ENCODE measurements at regions not wholly inside any gene's neighbourhood (a gene's known extent, or its start where the extent isn't known, plus 50 kb on each side); places are given as distances from the start of the nearest gene placed in this dataset.

- Histone ChIP-seq H3K9me2 (replicated peaks; ENCODE audit: low read depth, low read length) (no peaks in the 10 kb centered on the region), H3K27me3 (ENCODE audit: insufficient read depth, low read length, poor library complexity, severe bottlenecking) (no peaks in the 10 kb centered on the region), H3K36me3 (ENCODE audit: insufficient read depth, low read length) (no peaks in the 10 kb centered on the region), H3F3A (ENCODE audit: low read depth) (no peaks in the 10 kb centered on the region), H3K4me1 (ENCODE audit: insufficient read depth, low read length, poor library complexity, severe bottlenecking) (no peaks in the 10 kb centered on the region), H4K20me1 (ENCODE audit: insufficient read depth, low read length, poor library complexity, severe bottlenecking) (no peaks in the 10 kb centered on the region), H3K9me3 (ENCODE audit: insufficient read depth, low read depth, low read length) (no peaks in the 10 kb centered on the region), H3K9ac (ENCODE audit: low read depth, low read length, poor library complexity, severe bottlenecking) (no peak overlapping the region), H3K4me3 (ENCODE audit: low read length, poor library complexity, severe bottlenecking) (no peak overlapping the region), H2AFZ (ENCODE audit: low read length) (no peak overlapping the region), H3K4me2 (ENCODE audit: low read depth, low read length, poor library complexity, severe bottlenecking) (no peak overlapping the region), H3K79me2 (ENCODE audit: insufficient read depth, low read length) (no peaks in the 10 kb centered on the region)
- TF ChIP-seq EZH2phosphoT487 (IDR thresholded peaks at IDR 0.05; ENCODE audit: borderline replicate concordance), result no peak
- TF ChIP-seq, protein P1, sequence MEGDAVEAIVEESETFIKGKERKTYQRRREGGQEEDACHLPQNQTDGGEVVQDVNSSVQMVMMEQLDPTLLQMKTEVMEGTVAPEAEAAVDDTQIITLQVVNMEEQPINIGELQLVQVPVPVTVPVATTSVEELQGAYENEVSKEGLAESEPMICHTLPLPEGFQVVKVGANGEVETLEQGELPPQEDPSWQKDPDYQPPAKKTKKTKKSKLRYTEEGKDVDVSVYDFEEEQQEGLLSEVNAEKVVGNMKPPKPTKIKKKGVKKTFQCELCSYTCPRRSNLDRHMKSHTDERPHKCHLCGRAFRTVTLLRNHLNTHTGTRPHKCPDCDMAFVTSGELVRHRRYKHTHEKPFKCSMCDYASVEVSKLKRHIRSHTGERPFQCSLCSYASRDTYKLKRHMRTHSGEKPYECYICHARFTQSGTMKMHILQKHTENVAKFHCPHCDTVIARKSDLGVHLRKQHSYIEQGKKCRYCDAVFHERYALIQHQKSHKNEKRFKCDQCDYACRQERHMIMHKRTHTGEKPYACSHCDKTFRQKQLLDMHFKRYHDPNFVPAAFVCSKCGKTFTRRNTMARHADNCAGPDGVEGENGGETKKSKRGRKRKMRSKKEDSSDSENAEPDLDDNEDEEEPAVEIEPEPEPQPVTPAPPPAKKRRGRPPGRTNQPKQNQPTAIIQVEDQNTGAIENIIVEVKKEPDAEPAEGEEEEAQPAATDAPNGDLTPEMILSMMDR (conservative IDR thresholded peaks at IDR 0.05; ENCODE audit: low read length), result no peak
These were observed 69.8 kb downstream of the MAP1LC3B2 start for GRCh38 chr12:116628989-116629388.

DNA sequence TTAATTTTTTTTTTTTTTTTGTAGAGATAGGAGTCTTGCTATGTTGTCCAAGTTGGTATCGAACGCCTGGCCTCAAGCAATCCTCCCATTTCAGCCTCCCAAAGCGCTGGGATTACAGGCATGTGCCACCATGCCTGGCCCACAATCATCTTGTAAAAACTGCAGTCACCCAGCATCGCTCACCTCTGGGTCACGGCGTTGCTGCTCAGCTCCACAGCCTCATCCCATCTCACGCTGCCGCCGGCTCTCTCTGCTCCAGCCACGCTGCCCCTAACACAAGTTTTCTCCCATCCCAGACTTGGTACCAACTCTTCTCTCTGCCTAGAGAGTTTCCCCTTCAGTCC lies 69.2 kb downstream of the MAP1LC3B2 start:
- Histone ChIP-seq H4K20me1 (ENCODE audit: insufficient read depth, low read length, poor library complexity, severe bottlenecking) (no peaks in the 10 kb centered on the region), H3K4me1 (ENCODE audit: insufficient read depth, low read length, poor library complexity, severe bottlenecking) (no peaks in the 10 kb centered on the region), H3K27me3 (ENCODE audit: insufficient read depth, low read length, poor library complexity, severe bottlenecking) (no peaks in the 10 kb centered on the region), H3K9me3 (ENCODE audit: insufficient read depth, low read depth, low read length) (no peaks in the 10 kb centered on the region), H3K9ac (ENCODE audit: low read depth, low read length, poor library complexity, severe bottlenecking) (no peak overlapping the region), H3K79me2 (ENCODE audit: insufficient read depth, low read length) (no peaks in the 10 kb centered on the region), H3K36me3 (ENCODE audit: insufficient read depth, low read length) (no peaks in the 10 kb centered on the region), H3K4me3 (ENCODE audit: low read length, poor library complexity, severe bottlenecking) (no peak overlapping the region), H3F3A (ENCODE audit: low read depth) (no peaks in the 10 kb centered on the region), H3K9me2 (replicated peaks; ENCODE audit: low read depth, low read length) (no peaks in the 10 kb centered on the region), H2AFZ (ENCODE audit: low read length) (no peak overlapping the region), H3K4me2 (ENCODE audit: low read depth, low read length, poor library complexity, severe bottlenecking) (no peak overlapping the region)
- no peak for TF ChIP-seq EZH2phosphoT487 (IDR thresholded peaks at IDR 0.05; ENCODE audit: borderline replicate concordance)
- TF ChIP-seq, protein P1 (conservative IDR thresholded peaks at IDR 0.05; ENCODE audit: low read length), result no peak
